Ishikawa (cell line): ENCODE measurements at regions not wholly inside any gene's neighbourhood (a gene's known extent, or its start where the extent isn't known, plus 50 kb on each side); places are given as distances from the start of the nearest gene placed in this dataset.

Experiments
- CEBPB ChIP-seq: IDR thresholded peaks from 2 replicates; pipeline ENCODE4 v1.6.1; 2012
- CREB1 ChIP-seq: IDR thresholded peaks from 2 replicates; pipeline ENCODE4 v1.6.1; 2012; ENCODE audit warnings: low read depth
- EGR1 ChIP-seq: IDR thresholded peaks from 2 replicates; pipeline ENCODE4 v1.6.1; 2012
- EP300 ChIP-seq: IDR thresholded peaks from 2 replicates; pipeline ENCODE4 v1.6.1; 2012; ENCODE audit warnings: borderline replicate concordance
- FOXM1 ChIP-seq: IDR thresholded peaks from 2 replicates; pipeline ENCODE4 v1.6.1; 2012; ENCODE audit warnings: low read depth, borderline replicate concordance
- NFIC ChIP-seq: IDR thresholded peaks from 2 replicates; pipeline ENCODE4 v1.6.1; 2012
- RAD21 ChIP-seq: IDR thresholded peaks from 2 replicates; pipeline ENCODE4 v1.6.1; 2012; ENCODE audit warnings: low read depth
- REST ChIP-seq: IDR thresholded peaks from 2 replicates; pipeline ENCODE4 v1.6.1; 2012; ENCODE audit warnings: low read depth, mild to moderate bottlenecking
- TAF1 ChIP-seq: IDR thresholded peaks from 2 replicates; pipeline ENCODE4 v1.6.1; 2012; ENCODE audit warnings: low read depth, mild to moderate bottlenecking
- TCF12 ChIP-seq: IDR thresholded peaks from 2 replicates; pipeline ENCODE4 v1.6.1; 2012; ENCODE audit warnings: low read depth
- TEAD4 ChIP-seq: IDR thresholded peaks from 2 replicates; pipeline ENCODE4 v1.6.1; 2012
- YY1 ChIP-seq: IDR thresholded peaks from 2 replicates; pipeline ENCODE4 v1.6.1; 2012; ENCODE audit warnings: low read depth
- ZBTB7A ChIP-seq: IDR thresholded peaks from 2 replicates; pipeline ENCODE4 v1.6.1; 2012; ENCODE audit warnings: low read depth
- TF ChIP-seq, protein P1 (sequence below): IDR thresholded peaks from 2 replicates; pipeline ENCODE4 v1.6.1; 2012
- TF ChIP-seq, protein P2 (sequence below): IDR thresholded peaks from 2 replicates; pipeline ENCODE4 v1.6.1; 2012

DNA sequence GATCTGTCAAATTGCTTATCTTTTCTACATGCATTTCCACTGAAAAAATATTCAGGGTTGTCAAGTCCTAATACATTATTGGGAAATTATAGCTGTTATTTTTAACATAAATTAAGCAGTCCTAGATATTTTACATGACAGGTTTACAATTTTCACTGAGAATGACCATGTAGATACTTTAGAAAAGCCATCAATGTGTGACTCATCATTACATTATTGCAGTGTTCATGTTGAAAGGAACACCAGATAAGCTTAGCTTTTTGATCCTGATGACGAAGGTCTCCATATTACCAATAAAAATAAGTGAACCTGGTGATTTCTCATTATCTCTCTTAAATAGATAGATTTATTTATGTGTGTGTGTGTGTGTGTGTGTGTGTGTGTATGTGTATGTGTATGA is 529.5 kb upstream of the PCDH15 start:
- TF ChIP-seq CREB1 (no peak), ZBTB7A (no peak), TAF1 (no peak), YY1 (no peak), REST (no peak), RAD21 (no peak), EGR1 (no peak), NFIC (no peak), TCF12 (no peak), EP300 (no peak), FOXM1 (no peak), CEBPB (no peak), TEAD4 (no peak)
- TF ChIP-seq, protein P1, sequence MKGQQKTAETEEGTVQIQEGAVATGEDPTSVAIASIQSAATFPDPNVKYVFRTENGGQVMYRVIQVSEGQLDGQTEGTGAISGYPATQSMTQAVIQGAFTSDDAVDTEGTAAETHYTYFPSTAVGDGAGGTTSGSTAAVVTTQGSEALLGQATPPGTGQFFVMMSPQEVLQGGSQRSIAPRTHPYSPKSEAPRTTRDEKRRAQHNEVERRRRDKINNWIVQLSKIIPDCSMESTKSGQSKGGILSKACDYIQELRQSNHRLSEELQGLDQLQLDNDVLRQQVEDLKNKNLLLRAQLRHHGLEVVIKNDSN = no peak
- TF ChIP-seq, protein P2, sequence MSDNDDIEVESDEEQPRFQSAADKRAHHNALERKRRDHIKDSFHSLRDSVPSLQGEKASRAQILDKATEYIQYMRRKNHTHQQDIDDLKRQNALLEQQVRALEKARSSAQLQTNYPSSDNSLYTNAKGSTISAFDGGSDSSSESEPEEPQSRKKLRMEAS = no peak

DNA sequence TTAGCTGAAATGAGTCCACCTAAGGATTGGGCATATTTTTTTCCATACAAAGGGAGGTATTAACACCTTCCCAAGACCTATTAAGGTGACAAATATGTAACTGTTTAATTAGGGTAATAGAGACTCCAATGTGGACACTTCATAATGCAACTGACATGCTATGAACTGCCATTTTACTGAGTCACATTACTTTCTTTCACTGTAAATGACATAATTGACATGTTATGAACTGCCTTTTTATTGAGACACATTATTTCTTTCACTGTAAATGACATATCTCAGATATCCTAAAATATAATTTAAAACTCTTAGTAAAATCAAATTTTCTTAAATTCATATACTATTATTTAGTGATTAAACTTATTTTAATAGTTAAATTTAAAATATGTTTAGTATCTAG is 528.8 kb upstream of the PCDH15 start:
- TF ChIP-seq RAD21 (no peak), REST (no peak), YY1 (no peak), CEBPB (no peak), EP300 (no peak), ZBTB7A (no peak), TAF1 (no peak), TEAD4 (no peak), FOXM1 (no peak), NFIC (no peak), EGR1 (no peak), CREB1 (no peak), TCF12 (no peak)
- TF ChIP-seq, protein P1 = no peak
- TF ChIP-seq, protein P2 = no peak

- TF ChIP-seq YY1 (no peak), TEAD4 (no peak), EP300 (no peak), ZBTB7A (no peak), NFIC (no peak), CEBPB (no peak), FOXM1 (no peak), TCF12 (no peak), REST (no peak), RAD21 (no peak), EGR1 (no peak), TAF1 (no peak), CREB1 (no peak)
- TF ChIP-seq, protein P1 = no peak
- TF ChIP-seq, protein P2 = no peak
These were observed 519.2 kb upstream of the PCDH15 start for GRCh38 chr10:55320187-55320700.

GRCh38 chr10:55311848-55312635 is 511.0 kb upstream of the PCDH15 start:
- TF ChIP-seq EGR1 (no peak), CREB1 (no peak), CEBPB (no peak)
- TF ChIP-seq, protein P2 = no peak
